Thyroid gland (tissue), 4 donors: ENCODE measurements at regions not wholly inside any gene's neighbourhood (a gene's known extent, or its start where the extent isn't known, plus 50 kb on each side); places are given as distances from the start of the nearest gene placed in this dataset.
A peak's percentile ranks its signal among the peaks of the same experiment; 100 is the strongest.

Experiments used
- DNase-seq, 2 donors: peaks; one replicate each; pipeline ENCODE4 v3.0.0-alpha.2; 2019
- H3K27ac ChIP-seq, 3 donors: fragments of 200-600 bp; sonication (generic); 1 replicate in 2 of 3; 2 replicates in 1 of 3; pipeline ENCODE4 v1.5.1; 2016 to 2019; ENCODE audit warnings: mild to moderate bottlenecking in 1 of 3, moderate library complexity in 1 of 3
- H3K27me3 ChIP-seq: fragments of 200-600 bp; sonication (generic); one replicate; pipeline ENCODE4 v1.5.1; 2019
- H3K36me3 ChIP-seq, 2 donors: fragments of 200-600 bp; sonication (generic); one replicate each; pipeline ENCODE4 v1.5.1; 2016 to 2019
- H3K4me1 ChIP-seq, 2 donors: fragments of 200-600 bp; sonication (generic); one replicate each; pipeline ENCODE4 v1.5.1; 2017 to 2019
- H3K4me3 ChIP-seq, 3 donors: fragments of 200-600 bp; sonication (generic); replicated peaks in 1 of 3; 1 replicate in 2 of 3; 2 replicates in 1 of 3; pipeline ENCODE4 v1.5.1; 2016; ENCODE audit warnings: mild to moderate bottlenecking in 1 of 3
- H3K9me3 ChIP-seq: fragments of 200-600 bp; sonication (generic); one replicate; pipeline ENCODE4 v1.5.1; 2017
- POLR2A ChIP-seq, 2 donors: fragments of 450-650 bp; IDR thresholded peaks; one replicate each; pipeline ENCODE4 v1.6.1; 2017; ENCODE audit warnings: antibody characterized with exemption in 2 of 2, mild to moderate bottlenecking in 2 of 2, moderate library complexity in 1 of 2
- WGBS, 2 donors: methylation state at CpG; one replicate each; pipeline ENCODE4 v1.1.5; 2017; 5-methylcytosine and 5-hydroxymethylcytosine counted together
- intact Hi-C: fragments of 100-400 bp; cut with DNase I; formaldehyde crosslinking; loops from one replicate; pipeline ENCODE4 v1.15.1; 2023
- TF ChIP-seq, protein P1 (sequence below), 6 experiments: fragments of 200-600 bp in 3 of 6; fragments of 450-650 bp in 3 of 6; sonication (generic) in 3 of 6; IDR thresholded peaks; one replicate each; pipeline ENCODE4 v1.5.1; 2016 to 2019; ENCODE audit warnings: antibody characterized with exemption in 6 of 6, mild to moderate bottlenecking in 2 of 6, inconsistent platforms in 1 of 6, moderate library complexity in 1 of 6

DNA sequence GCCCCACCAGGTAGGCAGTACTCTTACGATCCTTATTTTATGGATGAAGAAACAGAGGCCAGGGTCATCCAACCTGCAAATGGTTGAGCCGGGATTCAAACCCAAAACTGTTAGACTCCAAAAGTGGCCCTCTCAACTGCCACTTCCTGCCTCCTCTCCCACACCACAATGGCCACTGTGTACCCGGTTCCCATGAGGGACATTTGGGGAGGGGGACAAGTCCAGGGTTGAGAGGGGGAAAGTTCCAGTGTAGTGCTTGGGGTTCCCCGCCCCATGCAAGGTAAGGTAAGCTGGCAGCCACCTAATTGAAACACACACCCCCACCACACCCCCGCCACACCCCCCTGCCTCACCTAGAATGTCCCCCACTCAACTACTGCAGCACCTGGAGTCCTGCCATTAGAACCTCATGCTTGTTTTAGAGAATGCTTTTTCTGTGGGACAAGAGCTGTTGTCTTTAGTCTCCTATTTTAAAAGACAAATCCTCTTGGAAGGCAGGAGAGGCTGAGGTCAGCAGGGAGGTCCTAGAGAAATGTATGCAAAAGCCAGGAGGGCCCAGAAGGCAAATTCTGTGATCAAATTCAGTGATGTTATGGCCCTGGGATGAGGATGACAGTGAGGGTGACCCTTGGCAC is 145.2 kb downstream of the ZFP36L2 start:
- WGBS, 2 donors = 46 to 64% methylated on average over 4 to 5 of the region's 5 CpGs
- intact Hi-C loops = no loop called here
- peak in 1 of 2 donors; percentile 12 for TF ChIP-seq POLR2A (IDR thresholded peaks at IDR 0.05)
- TF ChIP-seq, protein P1, sequence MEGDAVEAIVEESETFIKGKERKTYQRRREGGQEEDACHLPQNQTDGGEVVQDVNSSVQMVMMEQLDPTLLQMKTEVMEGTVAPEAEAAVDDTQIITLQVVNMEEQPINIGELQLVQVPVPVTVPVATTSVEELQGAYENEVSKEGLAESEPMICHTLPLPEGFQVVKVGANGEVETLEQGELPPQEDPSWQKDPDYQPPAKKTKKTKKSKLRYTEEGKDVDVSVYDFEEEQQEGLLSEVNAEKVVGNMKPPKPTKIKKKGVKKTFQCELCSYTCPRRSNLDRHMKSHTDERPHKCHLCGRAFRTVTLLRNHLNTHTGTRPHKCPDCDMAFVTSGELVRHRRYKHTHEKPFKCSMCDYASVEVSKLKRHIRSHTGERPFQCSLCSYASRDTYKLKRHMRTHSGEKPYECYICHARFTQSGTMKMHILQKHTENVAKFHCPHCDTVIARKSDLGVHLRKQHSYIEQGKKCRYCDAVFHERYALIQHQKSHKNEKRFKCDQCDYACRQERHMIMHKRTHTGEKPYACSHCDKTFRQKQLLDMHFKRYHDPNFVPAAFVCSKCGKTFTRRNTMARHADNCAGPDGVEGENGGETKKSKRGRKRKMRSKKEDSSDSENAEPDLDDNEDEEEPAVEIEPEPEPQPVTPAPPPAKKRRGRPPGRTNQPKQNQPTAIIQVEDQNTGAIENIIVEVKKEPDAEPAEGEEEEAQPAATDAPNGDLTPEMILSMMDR (IDR thresholded peaks at IDR 0.05) = no peak
- H3K36me3 ChIP-seq = no peaks in the 10 kb centered on the region
- H3K27ac ChIP-seq = peak overlapping the region; percentile 63 to 92 (median 85)
- DNase-seq = peak; percentile 73 to 83
- H3K27me3 ChIP-seq = no peaks in the 10 kb centered on the region
- H3K4me3 ChIP-seq = no peak overlapping the region
- H3K9me3 ChIP-seq = no peaks in the 10 kb centered on the region
- peaks cover 65 to 70% of the 10 kb centered on the region in 2 donors for H3K4me1 ChIP-seq

DNA sequence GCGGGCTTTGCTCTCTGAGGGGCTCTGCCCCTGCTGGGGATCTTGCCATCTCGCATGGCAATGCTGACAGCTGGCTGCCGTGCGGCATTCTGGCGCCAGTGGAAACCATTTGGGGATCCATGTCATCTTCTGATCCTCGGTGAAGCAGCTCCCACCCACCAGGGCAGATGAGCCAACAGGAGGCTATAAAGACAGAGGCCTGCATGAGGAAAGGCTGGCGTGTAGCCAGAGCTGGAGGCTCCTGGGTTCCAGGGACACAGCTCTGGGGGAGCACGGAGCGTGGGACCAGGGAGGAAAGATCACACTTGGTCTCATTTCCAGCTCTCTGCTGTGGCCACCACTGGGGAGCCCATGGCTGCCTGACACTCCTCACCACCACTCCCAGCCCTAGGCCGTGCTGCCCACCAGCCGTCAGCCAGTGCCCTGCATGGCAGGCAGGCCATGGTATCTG is 145.8 kb downstream of the ZFP36L2 start:
- Histone ChIP-seq H3K4me1 (peaks cover 65 to 70% of the 10 kb centered on the region in 2 donors), H3K9me3 (no peaks in the 10 kb centered on the region), H3K27me3 (no peaks in the 10 kb centered on the region), H3K36me3 (no peaks in the 10 kb centered on the region), H3K27ac (peak overlapping the region; percentile 57 to 92 (median 63)), H3K4me3 (no peak overlapping the region)
- WGBS, 2 donors = 90 to 91% methylated on average over 10 to 11 of the region's 11 CpGs
- intact Hi-C loops = no loop called here
- no peak for DNase-seq
- no peak for TF ChIP-seq POLR2A (IDR thresholded peaks at IDR 0.05)
- TF ChIP-seq, protein P1 (IDR thresholded peaks at IDR 0.05) = no peak

DNA sequence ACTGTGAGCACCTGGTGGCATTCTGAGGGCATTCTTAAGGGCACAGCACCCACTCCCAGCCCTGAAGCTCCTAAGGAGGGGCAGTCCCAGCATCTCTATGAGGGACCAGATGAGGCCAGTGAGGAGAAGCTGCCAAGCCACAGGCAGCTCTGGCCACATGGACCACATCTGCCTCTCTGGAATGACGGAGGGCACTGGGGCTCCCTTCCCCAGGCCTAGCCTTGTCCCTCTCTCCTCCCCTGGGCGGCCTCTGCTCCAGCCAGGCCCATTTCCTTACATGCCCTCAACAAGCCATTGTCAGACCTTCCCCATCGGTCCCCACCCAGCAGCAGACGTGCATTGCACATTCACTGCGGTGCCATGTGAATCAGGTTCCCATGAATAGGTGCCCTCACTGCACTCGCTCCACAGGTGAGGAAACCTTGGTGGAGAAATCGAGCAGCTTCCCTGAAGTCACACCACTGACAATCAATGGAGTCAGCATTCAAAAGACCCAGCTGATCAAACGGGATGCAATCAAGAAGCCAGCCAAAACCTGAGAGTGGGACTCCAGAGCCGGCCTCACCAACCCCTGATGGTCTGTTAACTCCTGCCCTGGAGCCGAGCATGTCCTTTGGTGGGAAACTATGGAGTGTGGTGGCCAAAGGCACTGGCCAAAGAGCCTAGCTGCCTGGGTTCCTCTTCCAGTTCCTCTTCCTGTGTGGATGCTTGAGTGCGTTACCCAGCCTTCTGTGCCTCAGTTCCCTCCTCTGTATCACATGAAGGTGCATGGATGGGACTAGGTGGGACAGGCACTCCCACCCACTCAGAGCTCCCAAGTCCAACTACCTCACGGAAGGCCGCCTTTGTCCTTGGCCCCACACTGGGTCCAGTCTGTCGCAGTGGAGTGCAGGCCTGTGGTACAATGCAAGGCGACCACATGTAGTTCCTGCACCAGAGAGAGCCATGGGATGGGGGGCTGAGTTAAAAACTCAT is 147.3 kb downstream of the ZFP36L2 start:
- WGBS, 2 donors = 86 to 95% methylated on average over 11 to 13 of the region's 15 CpGs
- Histone ChIP-seq H3K27ac (no peak overlapping the region), H3K36me3 (no peaks in the 10 kb centered on the region), H3K4me1 (peaks cover 65 to 70% of the 10 kb centered on the region in 2 donors), H3K27me3 (no peaks in the 10 kb centered on the region), H3K4me3 (no peak overlapping the region), H3K9me3 (no peaks in the 10 kb centered on the region)
- intact Hi-C loops = no loop called here
- DNase-seq = no peak
- TF ChIP-seq, protein P1 (IDR thresholded peaks at IDR 0.05) = no peak
- TF ChIP-seq POLR2A (IDR thresholded peaks at IDR 0.05) = no peak

DNA sequence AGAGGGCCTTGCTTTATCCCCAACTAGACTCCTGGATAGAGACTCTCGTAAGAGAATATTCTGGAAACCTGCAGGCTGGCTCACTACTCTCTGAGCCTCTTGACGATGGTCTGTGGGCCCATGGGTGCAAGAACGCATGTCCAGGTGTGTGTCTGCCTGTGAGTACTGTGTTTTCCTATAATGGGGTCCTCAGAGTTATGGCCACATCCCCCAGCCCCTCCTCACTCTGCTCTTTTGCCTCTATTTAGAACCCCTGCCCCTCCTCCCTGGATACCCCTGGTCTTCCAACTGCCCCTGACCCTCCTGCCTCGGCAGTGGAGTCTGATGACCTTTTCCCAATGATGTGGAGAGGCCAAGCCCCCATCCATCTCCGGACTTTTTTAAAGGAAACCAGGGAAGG is 148.1 kb downstream of the ZFP36L2 start:
- WGBS, 2 donors = 93 to 94% methylated on average over 5 of the region's 5 CpGs
- TF ChIP-seq POLR2A (IDR thresholded peaks at IDR 0.05) = no peak
- TF ChIP-seq, protein P1 (IDR thresholded peaks at IDR 0.05) = no peak
- no peak for DNase-seq
- intact Hi-C loops = no loop called here
- Histone ChIP-seq H3K27ac (no peak overlapping the region), H3K4me1 (peaks cover 61 to 70% of the 10 kb centered on the region in 2 donors), H3K4me3 (no peak overlapping the region), H3K27me3 (no peaks in the 10 kb centered on the region), H3K9me3 (no peaks in the 10 kb centered on the region), H3K36me3 (no peaks in the 10 kb centered on the region)
